ENCODE measurements at regions not wholly inside any gene's neighbourhood (a gene's known extent, or its start where the extent isn't known, plus 50 kb on each side); places are given as distances from the start of the nearest gene placed in this dataset.

DNA sequence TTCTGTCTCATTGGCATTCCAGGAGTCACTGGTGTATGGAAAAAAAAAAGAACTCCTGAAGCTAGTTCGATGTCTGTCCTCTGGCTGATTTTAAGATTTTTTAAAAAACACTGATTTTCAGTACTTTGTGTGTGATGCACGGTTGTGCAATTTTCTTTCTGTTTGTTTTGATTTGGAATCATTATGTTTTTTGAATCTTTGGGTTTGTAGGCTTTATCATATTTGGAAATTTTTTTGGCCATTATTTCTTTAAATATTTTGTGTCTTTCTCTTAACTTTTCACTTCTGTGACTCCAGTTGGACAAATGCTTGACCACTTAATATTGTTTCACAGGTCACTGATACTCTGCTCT is 327.2 kb downstream of the BCKDHB start:
- TF ChIP-seq, protein P1, sequence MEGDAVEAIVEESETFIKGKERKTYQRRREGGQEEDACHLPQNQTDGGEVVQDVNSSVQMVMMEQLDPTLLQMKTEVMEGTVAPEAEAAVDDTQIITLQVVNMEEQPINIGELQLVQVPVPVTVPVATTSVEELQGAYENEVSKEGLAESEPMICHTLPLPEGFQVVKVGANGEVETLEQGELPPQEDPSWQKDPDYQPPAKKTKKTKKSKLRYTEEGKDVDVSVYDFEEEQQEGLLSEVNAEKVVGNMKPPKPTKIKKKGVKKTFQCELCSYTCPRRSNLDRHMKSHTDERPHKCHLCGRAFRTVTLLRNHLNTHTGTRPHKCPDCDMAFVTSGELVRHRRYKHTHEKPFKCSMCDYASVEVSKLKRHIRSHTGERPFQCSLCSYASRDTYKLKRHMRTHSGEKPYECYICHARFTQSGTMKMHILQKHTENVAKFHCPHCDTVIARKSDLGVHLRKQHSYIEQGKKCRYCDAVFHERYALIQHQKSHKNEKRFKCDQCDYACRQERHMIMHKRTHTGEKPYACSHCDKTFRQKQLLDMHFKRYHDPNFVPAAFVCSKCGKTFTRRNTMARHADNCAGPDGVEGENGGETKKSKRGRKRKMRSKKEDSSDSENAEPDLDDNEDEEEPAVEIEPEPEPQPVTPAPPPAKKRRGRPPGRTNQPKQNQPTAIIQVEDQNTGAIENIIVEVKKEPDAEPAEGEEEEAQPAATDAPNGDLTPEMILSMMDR (IDR thresholded peaks at IDR 0.05): no peak
- no peak for TF ChIP-seq POLR2A (IDR thresholded peaks at IDR 0.05)
